ENCODE measurements at regions not wholly inside any gene's neighbourhood (a gene's known extent, or its start where the extent isn't known, plus 50 kb on each side); places are given as distances from the start of the nearest gene placed in this dataset.

DNA sequence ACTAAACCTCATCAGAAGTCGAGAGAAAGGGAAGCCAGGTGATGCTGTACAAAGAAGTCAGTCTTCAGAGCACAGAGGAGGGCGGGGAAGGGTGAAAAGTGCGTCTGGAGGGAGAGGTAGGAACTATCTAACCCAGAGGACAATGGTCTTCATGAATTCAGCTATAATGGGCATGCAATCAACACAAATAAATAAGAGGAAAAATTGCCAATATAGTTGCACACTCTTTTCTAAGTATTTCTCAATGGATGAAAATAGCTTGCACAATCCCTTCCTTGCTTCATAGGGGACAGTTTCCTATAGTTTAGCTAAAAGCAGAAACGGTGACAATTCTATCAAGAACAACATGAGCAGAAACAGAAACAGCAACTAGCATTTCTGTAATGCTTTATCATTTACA, 931.2 kb downstream of the AACS start:
- TF ChIP-seq, protein P1, sequence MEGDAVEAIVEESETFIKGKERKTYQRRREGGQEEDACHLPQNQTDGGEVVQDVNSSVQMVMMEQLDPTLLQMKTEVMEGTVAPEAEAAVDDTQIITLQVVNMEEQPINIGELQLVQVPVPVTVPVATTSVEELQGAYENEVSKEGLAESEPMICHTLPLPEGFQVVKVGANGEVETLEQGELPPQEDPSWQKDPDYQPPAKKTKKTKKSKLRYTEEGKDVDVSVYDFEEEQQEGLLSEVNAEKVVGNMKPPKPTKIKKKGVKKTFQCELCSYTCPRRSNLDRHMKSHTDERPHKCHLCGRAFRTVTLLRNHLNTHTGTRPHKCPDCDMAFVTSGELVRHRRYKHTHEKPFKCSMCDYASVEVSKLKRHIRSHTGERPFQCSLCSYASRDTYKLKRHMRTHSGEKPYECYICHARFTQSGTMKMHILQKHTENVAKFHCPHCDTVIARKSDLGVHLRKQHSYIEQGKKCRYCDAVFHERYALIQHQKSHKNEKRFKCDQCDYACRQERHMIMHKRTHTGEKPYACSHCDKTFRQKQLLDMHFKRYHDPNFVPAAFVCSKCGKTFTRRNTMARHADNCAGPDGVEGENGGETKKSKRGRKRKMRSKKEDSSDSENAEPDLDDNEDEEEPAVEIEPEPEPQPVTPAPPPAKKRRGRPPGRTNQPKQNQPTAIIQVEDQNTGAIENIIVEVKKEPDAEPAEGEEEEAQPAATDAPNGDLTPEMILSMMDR (IDR thresholded peaks at IDR 0.05) = no peak
- no peak for TF ChIP-seq EZH2phosphoT487 (IDR thresholded peaks at IDR 0.05)
- TF ChIP-seq EZH2 (IDR thresholded peaks at IDR 0.05) = no peak
